Transverse colon (tissue), 4 donors: ENCODE measurements at regions not wholly inside any gene's neighbourhood (a gene's known extent, or its start where the extent isn't known, plus 50 kb on each side); places are given as distances from the start of the nearest gene placed in this dataset.

ENCODE experiments used
- DNase-seq: peaks from one replicate; pipeline ENCODE4 v3.0.0-alpha.2; 2019
- H3K27ac ChIP-seq, 4 donors: fragments of 200-600 bp; sonication (generic); 2 replicates each; pipeline ENCODE4 v1.5.1; 2016 to 2018; ENCODE audit warnings: inconsistent platforms in 4 of 4
- H3K27me3 ChIP-seq: fragments of 200-600 bp; sonication (generic); 2 replicates; pipeline ENCODE4 v1.5.1; 2017; ENCODE audit warnings: inconsistent platforms
- H3K36me3 ChIP-seq, 4 donors: fragments of 200-600 bp; sonication (generic); 2 replicates each; pipeline ENCODE4 v1.5.1; 2017 to 2019; ENCODE audit warnings: inconsistent platforms in 4 of 4
- H3K4me1 ChIP-seq, 4 donors: fragments of 200-600 bp; sonication (generic); 2 replicates each; pipeline ENCODE4 v1.5.1; 2017 to 2020; ENCODE audit warnings: inconsistent platforms in 4 of 4
- H3K4me3 ChIP-seq, 4 donors: fragments of 200-600 bp; sonication (generic); 1 replicate in 1 of 4; 2 replicates in 3 of 4; pipeline versions ENCODE4 v1.5.1 to v1.6.1; 2017 to 2019; ENCODE audit warnings: inconsistent platforms in 4 of 4
- H3K9me3 ChIP-seq, 2 donors: fragments of 200-600 bp; sonication (generic); 2 replicates each; pipeline ENCODE4 v1.5.1; 2017 to 2019; ENCODE audit warnings: inconsistent platforms in 2 of 2
- EP300 ChIP-seq: sonication (generic); formaldehyde crosslinking; IDR thresholded peaks from one replicate; pipeline ENCODE4 v1.6.1; 2017; ENCODE audit warnings: antibody characterized with exemption, low read depth
- POLR2A ChIP-seq: fragments of 450-650 bp; IDR thresholded peaks from one replicate; pipeline ENCODE4 v1.6.1; 2016; ENCODE audit warnings: antibody characterized with exemption, mild to moderate bottlenecking, moderate library complexity
- POLR2AphosphoS5 ChIP-seq, 3 donors: sonication (generic); formaldehyde crosslinking; IDR thresholded peaks; one replicate each; pipeline ENCODE4 v1.6.1; 2016; ENCODE audit warnings: antibody characterized with exemption in 3 of 3
- WGBS, 2 donors: methylation state at CpG; one replicate each; pipeline ENCODE4 v1.1.5; 2018; ENCODE audit warnings: low coverage in 1 of 2; 5-methylcytosine and 5-hydroxymethylcytosine counted together
- in situ Hi-C, 4 donors: fragments of 200-750 bp; cut with MboI; loops; one replicate each; pipeline versions ENCODE4 v1.15.0 to v1.15.1; 2017; ENCODE audit warnings: low sequenced_read_pairs in 3 of 4, low pct_ligation_motif_present in 1 of 4, low pct_unique_long_range_greater_than_20kb in 1 of 4
- intact Hi-C: fragments of 100-400 bp; cut with DNase I; formaldehyde crosslinking; loops from one replicate; pipeline ENCODE4 v1.15.1; 2023; ENCODE audit warnings: low total_unique reads
- TF ChIP-seq, protein P1 (sequence below), 5 experiments: fragments of 200-600 bp in 3 of 5; fragments of 450-650 bp in 2 of 5; sonication (generic) in 3 of 5; IDR thresholded peaks; 1 replicate in 2 of 5; 2 replicates in 3 of 5; pipeline ENCODE4 v1.5.1; 2016 to 2017; ENCODE audit warnings: antibody characterized with exemption in 5 of 5, inconsistent platforms in 3 of 5, mild to moderate bottlenecking in 2 of 5, moderate library complexity in 1 of 5

DNA sequence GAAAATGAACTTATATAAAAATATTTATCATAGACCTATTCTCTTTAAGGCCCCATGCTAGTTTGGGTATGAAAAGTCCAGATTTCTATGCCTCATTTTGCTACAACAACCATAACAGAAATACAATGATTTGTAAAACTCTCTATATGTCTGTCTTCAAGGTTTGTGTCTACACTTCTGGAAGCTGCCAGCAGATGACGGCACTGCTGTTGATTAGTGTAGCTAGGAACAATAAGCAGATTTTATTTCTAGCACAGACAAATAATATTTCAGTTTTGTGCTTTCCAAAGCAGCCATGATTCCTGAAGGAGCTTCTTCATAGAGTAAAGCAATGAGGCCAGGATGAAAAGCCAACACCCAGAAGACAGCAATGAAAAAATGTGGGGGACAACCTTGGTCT is 779.6 kb upstream of the ADGRL2 start:
- 81% methylated on average over 1 of the region's 1 CpG; no CpG with 5 or more reads in 1 of the 2 donors for WGBS, 2 donors
- Histone ChIP-seq H3K4me1 (no peaks in the 10 kb centered on the region), H3K9me3 (no peaks in the 10 kb centered on the region), H3K27ac (no peak overlapping the region), H3K27me3 (no peaks in the 10 kb centered on the region), H3K4me3 (no peak overlapping the region), H3K36me3 (no peaks in the 10 kb centered on the region)
- no peak for DNase-seq
- in situ Hi-C loops (no loop called here), intact Hi-C loops (no loop called here)
- TF ChIP-seq EP300 (no peak), POLR2A (no peak), POLR2AphosphoS5 (IDR thresholded peaks at IDR 0.05) (no peak)
- TF ChIP-seq, protein P1, sequence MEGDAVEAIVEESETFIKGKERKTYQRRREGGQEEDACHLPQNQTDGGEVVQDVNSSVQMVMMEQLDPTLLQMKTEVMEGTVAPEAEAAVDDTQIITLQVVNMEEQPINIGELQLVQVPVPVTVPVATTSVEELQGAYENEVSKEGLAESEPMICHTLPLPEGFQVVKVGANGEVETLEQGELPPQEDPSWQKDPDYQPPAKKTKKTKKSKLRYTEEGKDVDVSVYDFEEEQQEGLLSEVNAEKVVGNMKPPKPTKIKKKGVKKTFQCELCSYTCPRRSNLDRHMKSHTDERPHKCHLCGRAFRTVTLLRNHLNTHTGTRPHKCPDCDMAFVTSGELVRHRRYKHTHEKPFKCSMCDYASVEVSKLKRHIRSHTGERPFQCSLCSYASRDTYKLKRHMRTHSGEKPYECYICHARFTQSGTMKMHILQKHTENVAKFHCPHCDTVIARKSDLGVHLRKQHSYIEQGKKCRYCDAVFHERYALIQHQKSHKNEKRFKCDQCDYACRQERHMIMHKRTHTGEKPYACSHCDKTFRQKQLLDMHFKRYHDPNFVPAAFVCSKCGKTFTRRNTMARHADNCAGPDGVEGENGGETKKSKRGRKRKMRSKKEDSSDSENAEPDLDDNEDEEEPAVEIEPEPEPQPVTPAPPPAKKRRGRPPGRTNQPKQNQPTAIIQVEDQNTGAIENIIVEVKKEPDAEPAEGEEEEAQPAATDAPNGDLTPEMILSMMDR (IDR thresholded peaks at IDR 0.05) = no peak

DNA sequence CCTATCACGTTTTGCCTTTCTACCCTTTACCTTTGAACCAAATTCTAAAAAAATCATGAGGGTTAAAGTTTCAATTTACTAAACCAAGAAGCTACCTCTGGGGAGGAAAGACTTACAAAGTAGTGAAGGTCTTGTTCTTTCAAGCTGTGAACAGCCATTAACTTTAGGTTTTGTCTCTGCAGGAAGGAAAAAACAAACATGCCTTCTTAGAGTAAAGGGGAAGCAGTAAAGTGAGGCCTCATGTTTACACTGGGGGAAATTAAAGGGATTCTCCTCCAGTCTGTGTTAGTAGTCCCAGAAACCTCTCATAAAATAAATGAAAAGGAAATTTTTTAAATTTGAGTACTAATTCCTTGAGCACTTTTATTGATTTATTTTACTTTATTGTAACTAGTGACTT is 780.2 kb upstream of the ADGRL2 start:
- Histone ChIP-seq H3K27ac (no peak overlapping the region), H3K36me3 (no peaks in the 10 kb centered on the region), H3K9me3 (no peaks in the 10 kb centered on the region), H3K4me3 (no peak overlapping the region), H3K4me1 (no peaks in the 10 kb centered on the region), H3K27me3 (no peaks in the 10 kb centered on the region)
- in situ Hi-C loops (no loop called here), intact Hi-C loops (no loop called here)
- no peak for TF ChIP-seq POLR2AphosphoS5 (IDR thresholded peaks at IDR 0.05)
- TF ChIP-seq, protein P1 (IDR thresholded peaks at IDR 0.05) = no peak
- TF ChIP-seq POLR2A = no peak
- no peak for TF ChIP-seq EP300
- WGBS, 2 donors = 52 to 73% methylated on average over 1 of the region's 1 CpG
- DNase-seq = no peak

DNA sequence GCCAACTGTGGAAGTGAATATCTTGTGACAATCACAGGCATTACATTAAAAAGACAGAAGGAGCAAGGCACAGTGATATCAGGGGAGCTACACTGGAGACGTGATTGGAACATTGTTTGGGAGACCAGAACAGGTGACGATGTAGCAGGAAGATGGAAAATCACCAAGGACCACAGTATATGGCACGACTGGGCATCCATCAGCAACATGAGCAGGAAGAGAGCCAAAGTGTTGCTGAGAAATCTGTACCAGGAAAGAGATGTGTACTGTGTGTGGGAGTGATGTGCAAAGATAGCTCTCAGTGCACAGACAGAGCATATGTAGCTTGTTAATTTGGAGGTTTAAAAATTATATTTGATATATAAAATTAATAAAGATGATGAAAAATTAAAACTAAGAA is 790.6 kb upstream of the ADGRL2 start:
- no peak for DNase-seq
- in situ Hi-C loops (no loop called here), intact Hi-C loops (no loop called here)
- Histone ChIP-seq H3K27me3 (no peaks in the 10 kb centered on the region), H3K9me3 (no peaks in the 10 kb centered on the region), H3K4me3 (no peak overlapping the region), H3K4me1 (no peaks in the 10 kb centered on the region), H3K36me3 (no peaks in the 10 kb centered on the region), H3K27ac (no peak overlapping the region)
- TF ChIP-seq POLR2AphosphoS5 (IDR thresholded peaks at IDR 0.05) (no peak), EP300 (no peak), POLR2A (no peak)
- TF ChIP-seq, protein P1 (IDR thresholded peaks at IDR 0.05) = no peak
- WGBS, 2 donors = 74 to 87% methylated on average over 3 of the region's 3 CpGs

DNA sequence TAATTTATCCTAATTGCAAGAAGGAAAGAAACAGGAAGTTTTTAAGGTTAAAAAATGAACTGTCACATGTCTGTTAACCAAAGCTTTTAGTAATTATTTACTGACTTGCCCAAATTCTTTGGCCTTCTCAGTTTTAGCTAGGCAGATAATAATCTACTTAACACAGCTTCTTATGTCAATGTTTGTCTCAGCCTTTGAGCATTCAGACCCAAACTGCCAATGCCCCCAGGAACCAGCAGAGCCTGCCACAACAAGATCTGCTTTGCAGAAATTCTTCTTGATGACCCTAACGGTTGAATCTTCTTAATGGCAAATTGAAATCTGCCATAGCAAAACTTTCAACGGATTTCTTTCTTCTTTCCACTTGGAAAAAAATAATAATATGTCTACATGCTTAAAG is 792.4 kb upstream of the ADGRL2 start:
- Histone ChIP-seq H3K4me3 (no peak overlapping the region), H3K4me1 (no peaks in the 10 kb centered on the region), H3K9me3 (no peaks in the 10 kb centered on the region), H3K27me3 (no peaks in the 10 kb centered on the region), H3K36me3 (no peaks in the 10 kb centered on the region), H3K27ac (no peak overlapping the region)
- no peak for DNase-seq
- in situ Hi-C loops = no loop called here
- 61 to 78% methylated on average over 2 of the region's 2 CpGs for WGBS, 2 donors
- TF ChIP-seq POLR2A = no peak
- TF ChIP-seq POLR2AphosphoS5 (IDR thresholded peaks at IDR 0.05) = no peak
- TF ChIP-seq, protein P1 (IDR thresholded peaks at IDR 0.05) = no peak
- no peak for TF ChIP-seq EP300
- intact Hi-C loops = no loop called here
